CD4-positive, CD25-positive, alpha-beta regulatory T cell (primary cell): ENCODE measurements at regions not wholly inside any gene's neighbourhood (a gene's known extent, or its start where the extent isn't known, plus 50 kb on each side); places are given as distances from the start of the nearest gene placed in this dataset.
A peak's percentile ranks its signal among the peaks of the same experiment; 100 is the strongest.
"Not testable (repeated sequence)": the region's sequence is repeated elsewhere in the genome, so short reads cannot be mapped to it uniquely, and the experiment has no call there.

Experiments used
- ATAC-seq, 2 donors: fragments of 150-1000 bp; cut with Tn5 transposase; one replicate each; pipeline ENCODE4 v1.10.0; 2021; ENCODE audit warnings: low read depth in 2 of 2, moderate number of reproducible peaks in 2 of 2, moderate library complexity in 1 of 2
- DNase-seq, 3 donors: peaks; one replicate each; pipeline versions ENCODE4 v3.0.0 to v3.0.0-alpha.2; 2012 to 2022; ENCODE audit warnings: mixed read lengths in 1 of 3
- H3K27ac ChIP-seq: one replicate; pipeline ENCODE4 v1.7.0; 2013; ENCODE audit warnings: mild to moderate bottlenecking, low read length; ENCODE audit not compliant: insufficient read depth, poor library complexity, severe bottlenecking
- H3K27me3 ChIP-seq: one replicate; pipeline ENCODE4 v1.7.0; 2013; ENCODE audit warnings: low read length; ENCODE audit not compliant: control insufficient read depth, insufficient read depth
- H3K36me3 ChIP-seq: one replicate; pipeline ENCODE4 v1.7.0; 2013; ENCODE audit warnings: mild to moderate bottlenecking, low read length, moderate library complexity; ENCODE audit not compliant: control insufficient read depth, insufficient read depth
- H3K4me1 ChIP-seq: 2 replicates; pipeline ENCODE4 v1.7.0; 2013; ENCODE audit warnings: mild to moderate bottlenecking, low read length; ENCODE audit not compliant: insufficient read depth, control insufficient read depth, poor library complexity, severe bottlenecking
- H3K4me3 ChIP-seq: one replicate; pipeline ENCODE4 v1.7.0; 2013; ENCODE audit warnings: low read depth, mild to moderate bottlenecking, low read length, moderate library complexity
- H3K9me3 ChIP-seq, 2 experiments: 1 replicate in 1 of 2; 2 replicates in 1 of 2; pipeline ENCODE4 v1.7.0; 2013; ENCODE audit warnings: low read length in 2 of 2, mild to moderate bottlenecking in 1 of 2, moderate library complexity in 1 of 2; ENCODE audit not compliant: control insufficient read depth in 2 of 2
- H3K27ac Mint-ChIP-seq, 3 donors: one replicate each; pipeline ENCODE4 v1.8.0; 2020 to 2022; ENCODE audit warnings: mild to moderate bottlenecking in 3 of 3, mixed read lengths in 3 of 3, moderate library complexity in 2 of 3
- H3K27me3 Mint-ChIP-seq: one replicate; pipeline ENCODE4 v1.8.0; 2022; ENCODE audit warnings: mild to moderate bottlenecking, mixed read lengths
- H3K36me3 Mint-ChIP-seq: one replicate; pipeline ENCODE4 v1.8.0; 2020; ENCODE audit warnings: mixed read lengths
- H3K4me1 Mint-ChIP-seq, 4 donors: one replicate each; pipeline ENCODE4 v1.8.0; 2020 to 2022; ENCODE audit warnings: mixed read lengths in 4 of 4, mild to moderate bottlenecking in 1 of 4
- H3K4me3 Mint-ChIP-seq, 4 donors: one replicate each; pipeline ENCODE4 v1.8.0; 2020 to 2022; ENCODE audit warnings: mild to moderate bottlenecking in 4 of 4, mixed read lengths in 4 of 4, moderate library complexity in 3 of 4
- H3K9me3 Mint-ChIP-seq, 7 donors: one replicate each; pipeline ENCODE4 v1.8.0; 2020 to 2022; ENCODE audit warnings: mixed read lengths in 7 of 7, mild to moderate bottlenecking in 3 of 7, moderate library complexity in 2 of 7

- Histone ChIP-seq H3K27me3 (no peaks in the 10 kb centered on the region), H3K27ac (no peak overlapping the region), H3K4me3 (no peak overlapping the region), H3K4me1 (no peaks in the 10 kb centered on the region), H3K36me3 (no peaks in the 10 kb centered on the region), H3K9me3 (peaks cover 0 to 6% of the 10 kb centered on the region in 2 experiments)
- no peak overlapping the region for H3K4me3 Mint-ChIP-seq
- no peak overlapping the region for H3K27ac Mint-ChIP-seq
- peaks cover 11% of the 10 kb centered on the region for H3K27me3 Mint-ChIP-seq
- ATAC-seq, result no peak
- H3K4me1 Mint-ChIP-seq, result no peaks in the 10 kb centered on the region
- no peaks in the 10 kb centered on the region for H3K36me3 Mint-ChIP-seq
- H3K9me3 Mint-ChIP-seq, result peaks cover 0 to 22% (median 3%) of the 10 kb centered on the region in 7 donors
- no peak for DNase-seq
Measured at GRCh38 chr5:96300976-96301375, 132.1 kb downstream of the PCSK1 start.

GRCh38 chr5:96297867-96298266 lies 135.2 kb downstream of the PCSK1 start:
- Mint-ChIP-seq H3K36me3 (no peaks in the 10 kb centered on the region), H3K4me1 (no peaks in the 10 kb centered on the region), H3K27ac (no peak overlapping the region), H3K4me3 (no peak overlapping the region), H3K27me3 (peaks cover 7% of the 10 kb centered on the region), H3K9me3 (peaks cover 0 to 13% (median 2%) of the 10 kb centered on the region in 7 donors)
- H3K4me3 ChIP-seq, result no peak overlapping the region
- H3K27me3 ChIP-seq, result no peaks in the 10 kb centered on the region
- H3K36me3 ChIP-seq, result no peaks in the 10 kb centered on the region
- peaks cover 0 to 6% of the 10 kb centered on the region in 2 experiments for H3K9me3 ChIP-seq
- no peak overlapping the region for H3K27ac ChIP-seq
- DNase-seq, result no peak
- H3K4me1 ChIP-seq, result no peaks in the 10 kb centered on the region
- no peak for ATAC-seq

DNA sequence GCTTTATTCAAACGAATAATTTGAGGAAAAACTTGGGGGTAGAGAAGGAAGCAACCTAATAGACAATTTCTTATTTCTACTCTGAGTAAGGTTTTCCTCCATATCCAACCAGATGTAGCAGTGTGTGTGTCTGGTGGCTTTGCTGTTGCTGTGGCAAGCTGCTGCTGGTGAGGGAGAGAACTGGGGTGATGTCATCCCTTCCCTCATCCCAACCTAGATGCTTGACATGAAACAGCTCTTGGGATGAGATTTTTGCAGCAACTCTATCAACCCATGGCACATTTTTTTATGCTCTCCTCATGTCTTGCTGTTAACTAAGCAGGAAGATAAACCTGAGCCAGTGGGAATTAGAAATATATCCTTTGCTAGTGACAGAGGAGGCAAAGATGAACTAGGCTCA lies 135.8 kb downstream of the PCSK1 start:
- Histone ChIP-seq H3K27me3 (no peaks in the 10 kb centered on the region), H3K27ac (no peak overlapping the region), H3K9me3 (peaks cover 0 to 6% of the 10 kb centered on the region in 2 experiments), H3K4me3 (no peak overlapping the region), H3K4me1 (no peaks in the 10 kb centered on the region), H3K36me3 (no peaks in the 10 kb centered on the region)
- ATAC-seq (no peak), DNase-seq (no peak)
- H3K4me3 Mint-ChIP-seq, result no peak overlapping the region
- H3K27ac Mint-ChIP-seq, result no peak overlapping the region
- peaks cover 2% of the 10 kb centered on the region for H3K27me3 Mint-ChIP-seq
- H3K36me3 Mint-ChIP-seq, result no peaks in the 10 kb centered on the region
- H3K9me3 Mint-ChIP-seq, result peaks cover 0 to 8% (median 2%) of the 10 kb centered on the region in 7 donors
- H3K4me1 Mint-ChIP-seq, result no peaks in the 10 kb centered on the region

DNA sequence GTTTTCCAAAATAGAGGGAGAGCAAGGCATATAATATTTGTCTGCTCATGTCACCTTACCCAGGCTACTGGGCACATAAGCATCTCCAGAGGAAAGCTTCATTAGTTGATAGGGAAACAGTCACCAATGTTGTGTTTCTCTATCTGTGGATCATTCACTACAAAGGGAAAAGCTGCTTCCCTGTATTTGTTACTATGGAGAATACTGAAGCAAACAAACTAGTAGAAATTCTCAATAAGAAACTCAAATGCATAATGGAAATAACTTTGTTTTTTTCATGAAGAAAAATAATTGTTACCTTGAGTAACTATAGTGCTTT lies 138.2 kb downstream of the PCSK1 start:
- no peaks in the 10 kb centered on the region for H3K4me1 Mint-ChIP-seq
- no peaks in the 10 kb centered on the region for H3K27me3 Mint-ChIP-seq

GRCh38 chr5:96293966-96294883 lies 138.8 kb downstream of the PCSK1 start:
- H3K27me3 ChIP-seq, result peaks cover 7% of the 10 kb centered on the region
- no peaks in the 10 kb centered on the region for H3K4me1 ChIP-seq
- no peaks in the 10 kb centered on the region for H3K36me3 ChIP-seq
- no peaks in the 10 kb centered on the region for H3K36me3 Mint-ChIP-seq
- ATAC-seq (no peak), DNase-seq (no peak)
- no peaks in the 10 kb centered on the region for H3K4me1 Mint-ChIP-seq
- H3K27me3 Mint-ChIP-seq, result no peaks in the 10 kb centered on the region
- no peak overlapping the region for H3K27ac Mint-ChIP-seq
- H3K9me3 Mint-ChIP-seq, result peaks cover 0 to 4% (median 1%) of the 10 kb centered on the region in 7 donors
- H3K9me3 ChIP-seq, result no peaks in the 10 kb centered on the region
- H3K4me3 ChIP-seq, result no peak overlapping the region
- no peak overlapping the region for H3K4me3 Mint-ChIP-seq
- H3K27ac ChIP-seq, result no peak overlapping the region

More for the DNA sequence above, 138.2 kb downstream of the PCSK1 start:
- ATAC-seq (no peak), DNase-seq (no peak)
- no peak overlapping the region for H3K4me3 ChIP-seq
- Mint-ChIP-seq H3K36me3 (no peaks in the 10 kb centered on the region), H3K4me3 (no peak overlapping the region), H3K27ac (no peak overlapping the region), H3K9me3 (peaks cover 0 to 3% (median 2%) of the 10 kb centered on the region in 7 donors)
- no peaks in the 10 kb centered on the region for H3K9me3 ChIP-seq
- H3K4me1 ChIP-seq, result no peaks in the 10 kb centered on the region
- H3K27me3 ChIP-seq, result peaks cover 7% of the 10 kb centered on the region
- H3K36me3 ChIP-seq, result no peaks in the 10 kb centered on the region
- no peak overlapping the region for H3K27ac ChIP-seq

DNA sequence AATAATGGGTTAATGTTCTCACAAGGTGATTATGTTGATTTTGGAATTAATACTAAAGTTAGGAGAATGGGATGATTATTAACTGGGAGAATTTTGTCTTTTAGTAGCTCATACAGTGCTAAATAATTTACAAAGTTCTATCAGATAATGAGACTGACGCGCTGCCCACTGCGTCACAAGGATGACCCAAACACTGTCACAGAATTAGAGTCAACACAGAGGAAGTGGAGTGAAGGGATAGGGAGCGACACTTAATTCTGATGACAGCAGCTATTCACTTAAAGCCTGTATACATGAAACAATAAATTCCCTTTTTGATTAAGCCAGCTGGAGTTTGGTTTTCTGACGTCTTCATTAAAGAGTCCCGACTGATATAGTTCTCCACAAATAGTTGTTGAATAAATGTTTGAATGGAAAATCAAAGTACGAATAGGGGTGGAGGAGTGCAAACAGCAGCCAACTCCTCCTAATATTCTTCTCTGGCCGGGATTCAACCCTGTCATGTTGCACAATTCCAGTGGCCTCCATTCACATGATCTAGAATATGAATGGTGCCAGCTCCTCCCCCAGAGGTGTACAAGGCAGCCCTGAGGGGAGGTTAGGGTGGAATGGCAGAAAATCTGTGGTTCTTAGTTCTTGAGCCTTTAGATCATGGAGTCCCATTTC lies 140.3 kb downstream of the PCSK1 start:
- H3K27me3 Mint-ChIP-seq, result no peaks in the 10 kb centered on the region
- H3K36me3 ChIP-seq, result no peaks in the 10 kb centered on the region
- H3K27me3 ChIP-seq, result peaks cover 7% of the 10 kb centered on the region
- no peak overlapping the region for H3K27ac Mint-ChIP-seq
- H3K4me3 Mint-ChIP-seq, result no peak overlapping the region
- ATAC-seq (no peak), DNase-seq (no peak)
- no peak overlapping the region for H3K4me3 ChIP-seq
- H3K4me1 Mint-ChIP-seq, result no peaks in the 10 kb centered on the region
- H3K9me3 ChIP-seq, result no peaks in the 10 kb centered on the region
- no peak overlapping the region for H3K27ac ChIP-seq
- H3K4me1 ChIP-seq, result no peaks in the 10 kb centered on the region
- peaks cover 0 to 4% (median 1%) of the 10 kb centered on the region in 7 donors for H3K9me3 Mint-ChIP-seq
- no peaks in the 10 kb centered on the region for H3K36me3 Mint-ChIP-seq

- not testable (repeated sequence) for H3K36me3 Mint-ChIP-seq
Measured at GRCh38 chr5:96289287-96289686, 143.8 kb downstream of the PCSK1 start.

DNA sequence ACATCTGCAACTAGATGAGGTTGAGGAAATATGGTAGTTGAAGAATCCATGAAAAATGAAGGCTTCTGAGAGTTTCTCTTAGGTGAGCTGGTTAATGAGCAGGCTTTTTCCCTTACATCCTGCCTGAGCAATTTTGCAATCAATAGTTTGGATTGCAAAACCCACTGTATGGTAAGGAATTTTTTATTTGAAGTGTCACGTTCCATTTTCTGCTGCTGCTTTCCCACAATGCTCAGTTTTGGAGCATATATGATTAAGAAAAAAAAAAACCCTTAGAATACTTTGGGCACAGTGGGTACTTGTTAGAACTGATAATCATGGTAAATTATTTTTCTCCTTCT lies 144.2 kb downstream of the PCSK1 start:
- Histone ChIP-seq H3K27me3 (peaks cover 7% of the 10 kb centered on the region), H3K9me3 (no peaks in the 10 kb centered on the region), H3K4me1 (no peaks in the 10 kb centered on the region), H3K4me3 (no peak overlapping the region), H3K27ac (no peak overlapping the region), H3K36me3 (no peaks in the 10 kb centered on the region)
- H3K27ac Mint-ChIP-seq, result no peak overlapping the region
- DNase-seq (no peak), ATAC-seq (no peak)
- H3K9me3 Mint-ChIP-seq, result peaks cover 0 to 6% (median 0%) of the 10 kb centered on the region in 7 donors
- H3K4me3 Mint-ChIP-seq, result no peak overlapping the region
- H3K27me3 Mint-ChIP-seq, result no peaks in the 10 kb centered on the region
- no peaks in the 10 kb centered on the region for H3K4me1 Mint-ChIP-seq
- H3K36me3 Mint-ChIP-seq, result no peaks in the 10 kb centered on the region

More at GRCh38 chr5:96289287-96289686, 143.8 kb downstream of the PCSK1 start:
- not testable (repeated sequence) for H3K9me3 ChIP-seq, H3K4me3 ChIP-seq, H3K36me3 ChIP-seq, H3K27me3 Mint-ChIP-seq, H3K4me3 Mint-ChIP-seq, DNase-seq, H3K27ac ChIP-seq, H3K4me1 ChIP-seq, ATAC-seq, H3K27me3 ChIP-seq, H3K4me1 Mint-ChIP-seq, H3K9me3 Mint-ChIP-seq
- H3K27ac Mint-ChIP-seq, result peak overlapping the region in 1 of 3 donors; percentile 86
